Ammon's horn (tissue), 1 donor: ENCODE measurements at regions not wholly inside any gene's neighbourhood (a gene's known extent, or its start where the extent isn't known, plus 50 kb on each side); places are given as distances from the start of the nearest gene placed in this dataset.
"Not testable (repeated sequence)": the region's sequence is repeated elsewhere in the genome, so short reads cannot be mapped to it uniquely, and the experiment has no call there.

Experiments used
- DNase-seq: peaks from one replicate; pipeline ENCODE4 v3.0.0-alpha.2; 2016; ENCODE audit warnings: low spot score

DNA sequence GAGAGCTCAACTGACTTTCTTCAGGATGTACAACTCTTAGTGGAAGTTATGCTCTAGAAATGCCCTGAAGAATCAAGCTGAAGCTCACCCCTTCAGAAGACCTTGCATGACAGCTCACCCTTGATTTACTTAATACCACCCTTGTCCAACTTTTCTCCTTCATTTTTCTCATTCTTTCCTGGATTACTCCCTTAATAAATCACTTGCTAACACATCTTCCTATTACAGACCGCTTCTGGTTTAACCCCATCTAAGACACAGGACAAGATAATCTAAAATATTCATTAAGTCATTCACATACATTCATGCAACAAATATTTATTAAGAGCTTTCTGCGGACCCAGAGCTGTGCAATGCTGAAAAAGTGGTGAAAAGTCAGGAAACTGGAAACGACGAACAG, 630.7 kb upstream of the RORB start:
- DNase-seq = no peak

DNA sequence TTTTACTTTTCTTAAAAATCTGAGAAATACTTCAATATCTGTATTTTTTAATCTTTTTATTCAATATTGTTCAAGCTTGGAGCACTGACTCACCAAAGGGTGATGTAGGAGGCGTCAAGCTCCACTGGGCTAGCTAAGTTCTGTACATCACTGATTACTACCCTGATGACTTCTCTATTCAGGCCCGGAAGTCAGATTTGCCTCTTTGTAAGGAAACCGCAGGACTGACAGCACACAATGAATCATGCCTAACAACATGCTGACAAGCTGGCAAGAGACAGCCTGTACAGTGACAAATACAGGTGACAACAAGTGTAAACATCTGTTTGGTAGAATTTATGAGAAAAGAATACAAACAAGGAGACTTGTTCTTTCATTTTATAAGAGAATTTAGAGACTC, 627.9 kb upstream of the RORB start:
- DNase-seq = peak; percentile 4

DNA sequence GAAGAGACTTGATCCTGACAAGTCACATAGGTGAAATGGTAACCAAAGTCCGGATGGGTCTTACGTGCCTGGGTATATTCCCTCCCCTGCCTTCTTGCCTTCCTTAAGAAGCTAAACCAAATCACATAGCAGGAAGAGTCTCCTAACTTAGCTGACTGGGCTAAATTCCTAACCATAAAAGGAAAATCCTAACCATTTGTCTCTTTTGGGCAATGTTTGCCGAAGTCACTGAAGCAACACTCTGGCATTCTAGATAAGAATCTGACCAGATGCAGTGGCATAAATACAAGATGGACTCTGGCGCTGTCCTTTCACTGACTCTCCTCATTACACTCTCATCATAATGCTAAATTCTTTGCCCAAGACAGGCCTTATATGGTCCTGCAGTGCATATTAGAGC, 625.5 kb upstream of the RORB start:
- no peak for DNase-seq

DNA sequence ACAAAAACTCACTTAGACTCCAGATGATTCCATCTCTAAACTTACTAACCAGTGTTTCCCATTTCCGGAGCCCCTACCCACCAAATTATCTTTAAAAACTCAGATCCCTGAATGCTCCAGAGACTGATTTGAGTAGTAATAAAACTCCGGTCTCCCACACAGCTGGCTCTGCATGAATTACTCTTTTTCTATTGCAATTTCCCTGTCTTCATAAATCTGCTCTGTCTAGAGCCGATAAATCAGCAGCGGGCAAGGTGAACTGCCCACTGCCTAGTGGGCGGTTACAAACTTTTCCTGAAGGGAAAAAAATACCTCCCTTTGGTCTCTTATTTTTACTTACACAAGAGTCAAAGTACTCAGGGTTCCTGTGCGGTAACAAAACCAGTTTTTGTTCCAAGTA, 624.4 kb upstream of the RORB start:
- DNase-seq = no peak

DNA sequence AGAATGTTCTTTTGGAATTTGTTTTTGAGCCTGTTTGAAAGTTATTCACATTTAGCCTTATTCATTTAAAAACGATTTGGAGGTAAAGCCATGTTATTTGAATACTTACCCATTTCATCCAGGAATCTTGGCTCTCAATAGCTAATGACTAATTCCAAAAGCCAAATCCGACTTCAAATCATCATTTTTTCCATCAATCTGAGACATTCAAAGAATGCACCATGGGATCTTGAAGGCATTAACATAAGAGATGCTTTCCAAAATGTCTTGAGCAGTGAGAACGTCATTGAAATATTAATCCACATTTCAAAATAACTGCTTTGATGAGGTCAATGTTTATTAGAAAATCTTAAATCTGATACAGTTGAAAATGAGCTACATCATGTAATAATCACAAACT, 617.0 kb upstream of the RORB start:
- no peak for DNase-seq

DNA sequence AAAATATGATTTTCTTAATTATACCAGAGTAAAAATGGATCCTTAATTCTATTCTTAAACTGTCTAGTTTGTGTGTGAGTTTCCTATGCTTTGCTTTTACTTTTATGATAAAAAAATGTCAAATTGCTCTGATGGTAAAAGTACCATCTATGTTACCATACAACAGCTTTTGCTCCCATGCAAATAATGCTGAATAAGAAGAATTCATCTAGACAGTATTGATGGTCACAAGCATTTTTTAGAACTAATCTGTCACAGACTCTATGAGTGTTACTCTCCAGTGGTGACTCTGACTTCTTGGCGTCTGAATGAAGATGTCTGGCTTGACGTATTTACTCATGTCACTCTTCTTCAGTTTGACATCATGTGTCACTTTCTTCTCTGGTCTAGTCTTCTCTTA, 608.1 kb upstream of the RORB start:
- no peak for DNase-seq

DNA sequence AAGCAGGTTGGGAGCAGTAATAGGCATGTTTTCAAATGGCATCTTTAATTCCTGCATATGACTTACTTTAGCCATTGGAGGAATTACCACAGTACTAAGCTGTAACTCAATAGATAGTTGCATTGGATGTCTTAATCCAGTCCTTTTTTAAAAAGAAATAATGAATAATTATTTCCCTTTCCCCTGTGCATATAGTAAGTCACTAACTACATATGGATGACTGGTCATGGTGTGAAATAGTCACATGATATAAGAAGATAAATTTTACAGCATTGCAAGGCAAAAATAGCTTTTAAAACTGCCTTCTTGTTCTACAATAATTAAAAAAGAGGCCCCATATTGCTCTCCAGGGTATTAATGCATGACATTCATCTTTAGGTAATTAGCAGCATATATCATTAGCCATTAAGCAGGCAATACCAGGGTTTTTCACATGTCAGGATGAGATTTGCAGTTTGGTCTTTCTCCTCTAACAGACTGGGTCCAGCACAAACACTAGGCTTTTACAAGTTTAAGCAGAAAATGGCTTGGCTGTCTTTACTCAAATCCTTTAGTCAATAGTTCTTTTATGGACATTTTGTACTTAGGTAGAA, 606.4 kb upstream of the RORB start:
- no peak for DNase-seq

DNA sequence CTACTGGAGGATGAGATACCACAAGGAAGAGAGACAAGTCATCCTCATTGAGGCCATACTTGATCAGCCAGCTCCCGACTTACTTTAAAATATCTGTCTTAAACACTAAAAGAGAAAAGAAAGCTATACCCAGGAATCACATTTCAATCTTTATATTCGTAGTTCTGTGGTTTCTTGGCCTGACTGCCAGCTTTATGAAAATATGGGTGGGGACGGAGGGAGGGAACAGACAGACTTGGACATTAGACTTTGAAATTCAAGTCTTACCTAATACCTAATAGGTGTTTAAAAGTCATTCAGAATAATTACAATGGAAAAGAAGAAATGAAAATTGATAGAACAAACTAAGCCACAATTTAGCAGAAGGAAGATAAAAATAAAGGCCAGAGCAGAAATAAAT, 604.8 kb upstream of the RORB start:
- no peak for DNase-seq

DNA sequence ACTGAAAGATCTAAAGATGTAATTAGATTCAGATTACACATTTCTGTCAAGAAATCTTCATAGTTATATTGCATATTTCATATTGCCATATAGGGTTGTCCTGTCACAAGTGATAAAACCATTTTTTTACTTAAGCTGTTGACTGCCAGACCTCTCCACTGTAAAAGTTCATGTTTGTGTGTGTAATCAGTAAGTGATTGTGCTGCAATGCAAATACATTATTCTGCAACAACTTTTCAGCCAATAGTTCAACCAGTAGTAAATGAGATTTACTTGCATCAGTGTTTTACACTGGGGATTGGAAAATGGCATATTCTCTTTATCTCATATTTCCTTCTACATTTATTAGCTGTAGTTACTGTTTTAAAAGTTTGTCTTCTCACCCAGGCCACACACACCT, 603.9 kb upstream of the RORB start:
- no peak for DNase-seq

DNA sequence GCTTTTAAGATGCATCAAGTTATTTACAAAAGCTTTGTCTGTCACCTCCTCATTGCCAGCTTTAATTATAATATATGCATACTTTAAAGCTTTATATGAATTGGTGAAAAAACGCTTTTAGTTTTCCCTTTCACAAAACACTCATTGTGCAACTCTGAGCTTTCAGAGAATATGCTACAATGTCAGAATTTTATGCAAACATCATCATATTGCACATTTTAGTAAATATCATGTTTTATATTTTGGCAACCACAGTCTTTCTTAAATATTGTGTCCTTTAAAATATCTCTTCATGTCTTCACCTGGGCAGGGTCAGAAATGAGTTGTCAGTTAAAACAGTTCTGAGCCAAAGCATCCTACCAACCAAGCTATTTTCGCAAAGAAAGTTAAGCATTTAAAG, 601.1 kb upstream of the RORB start:
- DNase-seq = no peak

DNA sequence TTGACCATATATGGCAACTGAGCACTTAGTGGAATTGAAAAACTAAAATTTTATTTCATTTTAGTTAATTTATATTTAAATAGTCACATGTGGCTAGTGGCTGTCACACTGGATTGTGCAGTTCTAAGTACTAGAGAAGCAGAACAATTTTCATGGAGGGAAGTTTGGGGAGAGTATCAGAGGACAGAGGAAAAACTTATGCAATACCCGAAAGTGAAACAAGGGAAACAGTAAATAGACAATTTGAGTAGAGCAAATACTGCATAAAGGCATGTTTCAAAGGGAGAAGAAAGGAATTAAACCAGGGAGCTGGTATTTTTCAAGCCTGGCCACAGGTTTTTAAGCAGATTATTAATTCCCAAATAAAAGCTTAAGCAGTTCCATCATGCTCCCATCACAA, 590.5 kb upstream of the RORB start:
- peak; percentile 3 for DNase-seq

DNA sequence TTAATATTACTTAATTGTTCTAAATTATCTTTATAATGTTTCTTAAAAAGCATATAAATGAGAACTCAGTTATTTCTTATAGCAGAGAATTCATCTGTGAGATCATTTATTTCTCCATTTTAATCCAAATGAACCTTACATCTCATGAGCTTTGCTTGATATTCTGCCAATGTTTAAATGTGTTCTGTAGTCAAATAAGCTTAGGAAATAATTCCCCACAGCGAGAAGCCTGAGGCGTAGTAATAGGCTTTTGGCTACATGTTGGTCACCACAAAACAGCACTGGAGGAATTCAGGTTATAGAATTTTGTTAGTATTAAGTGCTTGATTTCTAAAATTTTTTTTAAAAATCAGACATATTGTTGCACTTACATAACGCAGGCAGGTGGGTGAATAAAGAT, 585.3 kb upstream of the RORB start:
- DNase-seq = no peak

DNA sequence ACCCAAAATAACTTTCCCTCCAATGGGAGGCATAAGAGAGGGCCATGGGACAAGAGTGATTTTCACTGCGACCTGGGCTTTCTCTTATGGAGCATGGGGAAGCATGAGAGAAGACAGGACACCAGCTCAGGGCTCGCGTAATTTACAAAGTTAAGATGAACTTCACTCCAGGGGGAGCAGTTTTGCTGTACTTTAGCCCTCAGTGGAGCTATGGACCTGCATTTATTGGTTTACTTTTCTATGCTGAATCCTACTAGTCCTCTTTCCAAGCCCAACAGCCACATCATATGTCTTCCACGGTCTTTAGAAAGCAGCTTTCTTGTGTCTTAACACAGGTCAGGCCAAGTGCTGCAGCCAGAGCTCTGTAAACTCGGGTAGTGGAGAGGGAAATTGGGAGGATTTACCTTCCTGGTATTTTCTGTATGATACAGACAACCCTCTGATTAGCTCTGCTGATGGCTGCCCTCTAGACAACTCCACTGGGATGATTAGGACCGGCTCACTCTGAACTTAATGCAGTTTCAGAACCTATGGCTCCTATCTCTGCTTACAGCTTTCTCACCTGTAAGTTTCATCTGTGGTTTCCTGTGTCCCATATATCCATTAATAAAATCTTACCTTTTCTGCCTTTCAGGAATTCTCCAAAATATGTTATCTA, 581.0 kb upstream of the RORB start:
- DNase-seq = peak; percentile 5

DNA sequence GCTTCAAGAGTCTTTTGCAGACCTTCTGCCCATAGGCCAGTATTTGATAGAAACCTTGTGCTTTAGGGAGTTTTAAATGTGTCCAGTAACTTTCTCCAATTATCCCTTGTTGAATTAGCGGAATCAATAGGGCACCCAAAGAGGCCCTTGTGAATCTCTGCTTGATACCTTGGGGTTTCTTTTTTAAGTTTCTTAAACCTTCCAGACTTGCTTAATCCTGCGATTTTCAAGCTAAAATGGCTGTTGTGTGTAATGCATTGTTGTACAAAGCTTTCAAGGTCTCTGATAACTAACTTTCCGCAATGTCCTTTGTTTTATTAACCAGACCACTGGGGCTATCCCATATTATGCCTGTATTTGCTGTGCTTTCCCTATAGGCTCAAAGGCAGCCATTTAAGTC, 577.4 kb upstream of the RORB start:
- no peak for DNase-seq

DNA sequence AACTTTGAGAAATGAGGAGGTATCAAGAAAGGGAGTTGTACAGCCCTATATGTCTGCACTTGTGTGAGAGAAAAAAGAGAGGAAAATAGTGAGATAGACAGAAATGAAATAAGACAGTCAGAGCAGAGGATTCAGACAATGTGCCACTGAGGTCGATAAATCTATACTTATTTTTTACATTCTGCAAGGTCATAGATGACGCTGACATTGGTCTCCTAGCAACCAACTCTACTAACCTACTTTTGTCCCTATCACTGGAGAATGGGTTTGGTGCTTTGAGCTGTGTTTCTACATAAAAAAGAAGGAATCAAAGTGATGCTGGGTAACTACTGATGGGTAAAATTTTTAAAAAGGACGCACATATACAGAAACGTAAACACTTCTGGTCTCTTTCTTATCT, 573.3 kb upstream of the RORB start:
- DNase-seq = no peak

DNA sequence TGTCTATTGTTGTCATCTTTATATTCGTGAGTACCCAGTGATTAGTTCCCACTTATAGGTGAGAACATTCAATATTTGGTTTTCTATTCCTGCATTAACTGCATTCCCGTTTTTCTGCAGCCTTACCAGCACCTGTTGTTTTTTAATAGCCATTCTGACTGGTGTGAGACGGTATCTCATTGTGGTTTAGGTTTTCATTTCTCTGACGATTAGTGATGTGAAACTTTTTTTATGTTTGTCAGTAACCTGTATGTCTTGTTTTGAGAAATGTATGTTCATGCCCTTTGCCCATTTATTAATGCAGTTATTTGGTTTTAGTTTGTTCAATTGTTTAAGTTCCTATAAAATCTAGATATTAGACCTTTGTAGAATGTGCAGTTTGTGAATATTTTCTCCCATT, 546.0 kb upstream of the RORB start:
- no peak for DNase-seq

DNA sequence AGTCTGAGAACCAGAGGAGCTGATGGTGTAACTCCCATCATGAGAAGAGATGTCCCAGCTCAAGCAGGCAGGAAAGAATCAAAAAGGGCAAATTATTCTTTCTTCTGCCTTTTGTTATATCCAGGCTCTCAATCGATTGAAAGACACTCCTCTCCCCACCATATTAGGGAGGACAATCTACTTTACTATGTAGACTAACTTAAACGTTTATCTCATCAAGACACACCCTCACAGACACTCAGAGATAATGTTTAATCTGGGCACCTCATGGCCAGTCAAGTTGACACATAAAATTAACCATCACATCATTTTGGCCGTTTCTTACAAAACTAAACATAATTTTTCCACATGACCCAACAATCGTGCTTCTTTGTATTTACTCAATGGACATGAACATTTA, 534.3 kb upstream of the RORB start:
- no peak for DNase-seq

DNA sequence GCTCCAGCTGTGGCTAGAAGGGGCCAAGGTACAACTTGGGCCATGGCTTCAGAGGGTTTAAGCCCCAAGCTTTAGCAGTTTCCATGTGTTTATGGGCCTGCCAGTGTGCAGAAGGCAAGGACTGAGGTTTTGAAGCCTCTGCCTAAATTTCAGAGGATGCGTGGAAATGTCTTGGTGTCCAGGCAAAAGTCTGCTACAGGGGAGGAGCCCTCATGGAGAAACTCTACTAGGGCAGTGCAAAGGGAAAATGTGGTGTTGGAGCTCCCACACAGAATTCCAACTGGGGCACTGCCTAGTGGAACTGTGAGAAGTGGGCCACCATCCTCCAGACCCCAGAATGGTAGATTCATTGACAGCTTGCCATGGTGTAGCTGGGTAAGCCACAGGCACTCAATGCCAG, 527.2 kb upstream of the RORB start:
- DNase-seq = no peak

DNA sequence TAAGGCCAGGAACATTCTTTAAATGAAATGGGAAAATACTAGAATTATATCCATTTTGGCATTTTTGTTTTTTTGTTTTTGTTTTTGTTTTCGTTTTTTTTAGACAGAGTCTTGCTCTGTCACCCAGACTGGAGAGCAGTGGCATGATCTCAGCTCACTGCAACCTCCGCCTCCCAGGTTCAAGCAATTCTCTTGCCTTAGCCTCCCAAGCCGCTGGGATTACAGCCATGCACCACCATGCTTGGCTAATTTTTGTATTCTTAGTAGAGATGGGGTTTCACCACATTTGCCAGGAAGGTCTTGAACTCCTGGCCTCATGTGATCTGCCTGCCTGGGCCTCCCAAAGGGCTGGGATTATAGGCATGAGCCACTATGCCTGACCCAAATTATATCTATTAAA, 520.7 kb upstream of the RORB start:
- DNase-seq = not testable (repeated sequence)

DNA sequence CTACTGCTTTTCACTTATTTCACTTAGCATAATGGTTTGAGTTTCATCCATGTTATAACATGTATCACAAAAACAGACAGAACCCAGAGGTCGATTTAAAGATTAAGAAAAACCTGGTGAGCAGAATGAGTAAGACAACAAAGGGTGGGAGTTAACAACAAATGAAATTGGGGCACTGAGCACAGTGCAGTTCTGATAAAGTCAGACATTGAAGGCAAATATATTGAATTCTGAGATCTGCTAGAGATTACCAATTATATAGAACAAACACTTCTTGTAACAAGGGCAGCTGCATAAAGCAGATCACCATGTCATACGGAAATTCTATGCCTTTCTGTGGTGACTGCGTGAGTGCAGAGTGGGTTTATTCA, 517.3 kb upstream of the RORB start:
- no peak for DNase-seq

DNA sequence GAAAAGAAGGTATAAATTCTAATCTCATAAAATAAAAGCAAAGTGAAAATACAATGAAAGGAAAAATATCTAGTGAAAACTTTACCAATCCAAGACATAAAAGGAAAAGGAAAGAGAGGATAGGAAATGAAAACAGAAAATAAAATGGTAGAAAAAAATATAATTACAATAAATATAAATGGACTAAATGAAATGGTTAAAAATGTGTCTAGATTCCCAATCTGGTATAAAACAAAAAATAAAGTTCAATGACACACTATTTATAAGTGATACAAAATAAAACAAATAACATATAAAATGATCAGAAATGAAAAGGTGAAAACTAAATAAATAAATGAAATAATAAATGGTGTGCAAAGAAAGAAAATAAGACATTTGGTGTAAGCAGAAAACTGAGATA, 516.4 kb upstream of the RORB start:
- DNase-seq = no peak

DNA sequence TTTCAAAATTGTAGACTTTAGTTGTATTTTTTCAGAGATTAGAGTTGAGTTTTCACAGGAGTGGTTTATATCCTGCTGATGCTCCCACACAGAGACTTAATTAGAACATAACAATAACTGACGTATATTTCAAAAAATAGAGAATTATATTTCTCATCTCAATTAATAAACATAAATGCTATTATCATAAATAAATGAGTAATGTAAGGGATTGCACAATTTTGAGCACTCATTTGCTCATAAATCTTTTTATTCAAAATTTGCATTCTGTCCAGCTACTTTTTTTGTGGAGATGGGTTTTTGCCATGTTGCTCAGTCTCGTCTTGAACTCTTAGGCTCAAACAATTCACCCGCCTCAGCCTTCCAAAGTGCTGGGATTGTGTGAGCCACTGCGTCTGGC, 515.7 kb upstream of the RORB start:
- DNase-seq = no peak

DNA sequence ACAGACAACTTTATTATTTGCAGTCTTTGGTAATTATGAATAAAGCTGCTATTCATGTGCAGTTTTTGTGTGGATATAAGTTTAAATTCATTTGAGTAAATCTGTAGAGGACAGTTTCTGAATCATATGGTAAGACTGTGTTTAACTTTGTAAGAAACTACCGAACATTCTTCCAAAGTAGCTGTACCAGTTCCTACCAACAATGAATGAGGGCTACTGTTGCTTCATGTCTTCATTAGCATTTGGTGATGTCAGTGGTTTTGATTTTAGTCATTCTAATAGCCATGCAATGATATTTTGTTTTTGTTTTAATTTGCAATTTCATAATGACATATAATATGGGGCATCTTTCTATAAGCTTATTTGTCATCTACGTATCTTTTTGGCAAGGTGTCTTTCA, 501.3 kb upstream of the RORB start:
- DNase-seq = no peak

DNA sequence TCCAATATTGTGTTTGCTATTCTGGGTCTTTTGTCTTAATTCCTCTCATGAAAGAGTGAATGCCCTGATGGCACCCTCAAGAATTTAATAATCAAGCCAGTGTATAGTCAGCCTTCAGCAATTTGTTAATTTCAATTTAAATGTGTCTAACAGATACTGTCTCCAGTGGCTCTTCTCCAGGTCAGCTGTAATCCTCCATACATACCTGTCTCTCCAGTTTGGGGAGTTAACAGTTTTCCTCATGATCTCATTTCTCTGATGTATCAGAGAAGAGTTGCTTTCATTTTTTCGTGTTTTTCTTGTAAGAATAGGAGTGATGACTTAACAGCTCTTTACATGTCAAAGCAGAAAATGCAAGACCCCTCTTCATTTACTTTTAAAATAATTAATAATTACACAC, 500.3 kb upstream of the RORB start:
- DNase-seq = no peak

DNA sequence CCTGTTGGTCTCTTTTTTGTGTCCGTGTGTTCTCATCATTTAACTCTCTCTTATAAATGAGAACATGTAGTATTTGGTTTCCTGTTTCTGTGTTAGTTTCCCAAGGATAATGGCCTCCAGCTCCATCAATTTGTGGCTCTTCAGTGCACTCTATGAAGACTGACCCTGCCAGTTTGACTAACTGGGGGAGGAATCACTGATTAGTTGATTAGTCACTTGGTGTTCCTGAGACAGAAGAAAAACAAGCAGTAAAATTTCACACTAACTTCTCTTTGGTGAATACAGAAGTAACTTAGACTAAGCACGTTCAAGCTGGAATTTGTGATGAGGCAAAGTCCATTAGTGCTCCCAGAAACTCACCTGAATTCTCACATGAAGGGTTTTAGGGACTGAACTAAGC, 495.8 kb upstream of the RORB start:
- no peak for DNase-seq
